HUES64 (cell line): ENCODE measurements at regions not wholly inside any gene's neighbourhood (a gene's known extent, or its start where the extent isn't known, plus 50 kb on each side); places are given as distances from the start of the nearest gene placed in this dataset.

Experiments used
- H3K27ac ChIP-seq: 2 replicates; pipeline ENCODE4 v1.7.0; 2013; ENCODE audit warnings: low read depth, low read length, inconsistent platforms
- H3K27me3 ChIP-seq: 2 replicates; pipeline ENCODE4 v1.6.1; 2013; ENCODE audit warnings: mild to moderate bottlenecking, low read length; ENCODE audit not compliant: insufficient read depth
- H3K36me3 ChIP-seq: 2 replicates; pipeline ENCODE4 v1.6.1; 2013; ENCODE audit warnings: mild to moderate bottlenecking, low read length; ENCODE audit not compliant: insufficient read depth
- H3K4me1 ChIP-seq: 2 replicates; pipeline ENCODE4 v1.6.1; 2013; ENCODE audit warnings: mild to moderate bottlenecking, low read length, moderate library complexity; ENCODE audit not compliant: insufficient read depth
- H3K4me3 ChIP-seq: 2 replicates; pipeline ENCODE4 v1.5.1; 2013; ENCODE audit warnings: mild to moderate bottlenecking, low read length, moderate library complexity
- H3K9ac ChIP-seq: 2 replicates; pipeline ENCODE4 v1.6.1; 2013; ENCODE audit warnings: mild to moderate bottlenecking, low read depth, low read length
- H3K9me3 ChIP-seq: 2 replicates; pipeline ENCODE4 v1.6.1; 2013; ENCODE audit warnings: low read depth, low read length; ENCODE audit not compliant: insufficient read depth
- WGBS: fragments of 150-250, 120-280 bp; methylation state at CpG from one replicate; pipeline ENCODE4 v1.1.7; 2013; ENCODE audit warnings: missing lambda C conversion rate; 5-methylcytosine and 5-hydroxymethylcytosine counted together

DNA sequence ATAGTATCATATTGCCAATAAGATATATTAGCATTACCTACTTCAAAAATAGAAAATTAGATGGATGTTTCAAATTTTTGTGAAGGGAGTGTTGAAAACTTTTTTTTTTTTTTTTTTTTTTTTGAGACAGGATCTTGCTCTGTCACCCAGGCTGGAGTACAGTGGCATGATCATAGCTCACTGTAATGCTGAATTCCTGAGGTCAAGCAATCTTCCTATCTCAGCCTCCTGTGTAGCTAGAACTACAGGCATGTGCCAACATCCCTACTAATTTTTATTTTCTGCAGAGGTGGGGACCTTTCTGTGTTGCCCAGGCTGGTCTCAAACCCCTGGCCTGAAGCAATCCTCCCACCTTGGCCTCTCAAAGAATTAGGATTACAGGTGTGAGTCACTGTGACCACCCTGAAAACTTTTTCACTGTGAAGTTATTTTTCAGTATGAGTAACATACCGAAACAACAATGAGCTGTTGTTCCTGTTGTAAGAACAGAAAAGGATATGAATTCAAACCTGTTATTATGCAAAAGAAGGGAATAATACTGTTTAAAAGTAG lies 266.9 kb downstream of the NEBL start:
- H3K9ac ChIP-seq: no peak overlapping the region
- H3K36me3 ChIP-seq: no peaks in the 10 kb centered on the region
- peaks cover 6% of the 10 kb centered on the region; the same call in 1 of the 2 replicates for H3K4me1 ChIP-seq
- no peak overlapping the region for H3K27ac ChIP-seq
- 100% methylated on average over 1 of the region's 1 CpG for WGBS
- no peak overlapping the region for H3K4me3 ChIP-seq
- no peaks in the 10 kb centered on the region for H3K27me3 ChIP-seq
- H3K9me3 ChIP-seq: no peaks in the 10 kb centered on the region

DNA sequence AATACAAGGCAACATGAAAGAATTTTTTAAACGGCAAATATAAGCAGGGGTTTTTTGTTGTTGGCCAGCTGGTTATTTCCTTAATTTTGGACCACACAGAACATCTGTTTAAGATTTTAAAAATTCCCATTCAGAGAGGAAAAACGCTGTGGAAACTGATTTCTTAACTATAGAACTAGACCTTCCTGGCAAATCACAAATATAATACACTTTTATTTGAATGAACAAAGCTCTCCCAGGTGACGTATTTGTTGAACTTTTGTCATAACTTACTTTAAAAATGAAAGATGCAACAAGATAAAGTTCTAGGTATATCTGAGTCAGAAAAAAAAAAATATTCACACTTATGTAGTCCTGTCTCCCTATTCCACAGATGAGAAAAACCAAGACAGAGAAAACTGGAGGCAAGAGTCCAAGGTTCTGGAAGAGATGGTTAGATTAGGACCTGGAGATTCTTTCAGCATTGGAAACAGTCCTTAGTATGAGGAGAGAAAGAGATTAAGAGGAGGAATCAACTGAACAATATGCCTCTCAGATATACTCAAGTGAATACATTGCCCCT lies 269.1 kb downstream of the NEBL start:
- WGBS: 92% methylated on average over 3 of the region's 3 CpGs
- no peaks in the 10 kb centered on the region for H3K9me3 ChIP-seq
- H3K27me3 ChIP-seq: no peaks in the 10 kb centered on the region
- H3K9ac ChIP-seq: no peak overlapping the region
- H3K4me3 ChIP-seq: no peak overlapping the region
- H3K27ac ChIP-seq: no peak overlapping the region
- H3K4me1 ChIP-seq: no peaks in the 10 kb centered on the region
- H3K36me3 ChIP-seq: no peaks in the 10 kb centered on the region

- Histone ChIP-seq H3K36me3 (no peaks in the 10 kb centered on the region), H3K4me1 (no peaks in the 10 kb centered on the region), H3K9ac (no peak overlapping the region), H3K4me3 (no peak overlapping the region), H3K27me3 (no peaks in the 10 kb centered on the region), H3K9me3 (no peaks in the 10 kb centered on the region), H3K27ac (no peak overlapping the region)
- 96% methylated on average over 1 of the region's 1 CpG for WGBS
Measured at GRCh38 chr10:20627087-20627486, 270.0 kb downstream of the NEBL start.

DNA sequence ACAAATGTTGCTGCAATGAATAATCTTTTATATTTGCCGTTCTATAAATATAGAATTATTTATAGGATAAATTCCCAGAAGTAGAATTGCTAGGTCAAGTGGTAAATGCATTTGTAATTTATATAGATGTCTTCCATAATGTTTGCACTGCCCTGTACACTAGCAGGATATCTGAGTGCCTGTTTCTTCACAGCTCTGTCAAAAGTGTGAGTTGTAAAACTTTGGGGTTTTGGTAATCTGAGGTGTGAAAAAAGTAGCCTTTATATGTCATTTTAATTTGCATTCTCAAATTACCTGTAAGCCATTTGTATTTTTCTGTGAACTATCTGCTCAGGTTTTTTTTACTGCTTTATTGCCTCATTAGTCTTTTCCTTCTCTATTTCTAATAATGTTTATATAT lies 271.2 kb downstream of the NEBL start:
- no peak overlapping the region for H3K4me3 ChIP-seq
- WGBS: no CpG with 5 or more reads among the region's 1 CpG
- H3K9me3 ChIP-seq: no peaks in the 10 kb centered on the region
- no peaks in the 10 kb centered on the region for H3K27me3 ChIP-seq
- no peaks in the 10 kb centered on the region for H3K36me3 ChIP-seq
- H3K9ac ChIP-seq: no peak overlapping the region
- H3K4me1 ChIP-seq: no peaks in the 10 kb centered on the region
- H3K27ac ChIP-seq: no peak overlapping the region

- Histone ChIP-seq H3K36me3 (no peaks in the 10 kb centered on the region), H3K4me3 (no peak overlapping the region), H3K9me3 (no peaks in the 10 kb centered on the region), H3K27me3 (no peaks in the 10 kb centered on the region), H3K27ac (no peak overlapping the region), H3K9ac (no peak overlapping the region), H3K4me1 (no peaks in the 10 kb centered on the region)
- 90% methylated on average over 4 of the region's 4 CpGs for WGBS
Measured at GRCh38 chr10:20624642-20625041, 272.5 kb downstream of the NEBL start.

DNA sequence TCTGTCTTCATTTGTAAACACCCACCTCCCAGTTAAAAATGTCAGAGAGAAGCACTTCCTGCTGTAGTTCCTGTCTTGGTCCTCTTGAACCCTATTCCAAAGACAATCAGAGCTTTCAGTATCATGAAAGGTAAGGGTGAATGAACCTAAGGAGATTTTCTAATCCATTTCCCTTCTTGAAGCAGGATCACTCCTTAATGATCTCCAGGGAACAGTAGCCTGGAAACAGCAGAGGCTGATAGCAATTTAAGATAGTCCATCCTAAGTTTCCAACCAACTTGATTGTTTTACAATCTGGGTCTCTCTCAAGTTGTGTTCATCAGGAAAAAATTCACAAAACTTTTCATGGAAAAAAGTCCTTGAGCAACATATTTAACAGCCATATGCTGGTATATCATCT lies 273.6 kb downstream of the NEBL start:
- H3K9me3 ChIP-seq: no peaks in the 10 kb centered on the region
- no peaks in the 10 kb centered on the region for H3K27me3 ChIP-seq
- no peak overlapping the region for H3K27ac ChIP-seq
- no peak overlapping the region for H3K9ac ChIP-seq
- no peak overlapping the region for H3K4me3 ChIP-seq
- H3K36me3 ChIP-seq: no peaks in the 10 kb centered on the region
- H3K4me1 ChIP-seq: no peaks in the 10 kb centered on the region

DNA sequence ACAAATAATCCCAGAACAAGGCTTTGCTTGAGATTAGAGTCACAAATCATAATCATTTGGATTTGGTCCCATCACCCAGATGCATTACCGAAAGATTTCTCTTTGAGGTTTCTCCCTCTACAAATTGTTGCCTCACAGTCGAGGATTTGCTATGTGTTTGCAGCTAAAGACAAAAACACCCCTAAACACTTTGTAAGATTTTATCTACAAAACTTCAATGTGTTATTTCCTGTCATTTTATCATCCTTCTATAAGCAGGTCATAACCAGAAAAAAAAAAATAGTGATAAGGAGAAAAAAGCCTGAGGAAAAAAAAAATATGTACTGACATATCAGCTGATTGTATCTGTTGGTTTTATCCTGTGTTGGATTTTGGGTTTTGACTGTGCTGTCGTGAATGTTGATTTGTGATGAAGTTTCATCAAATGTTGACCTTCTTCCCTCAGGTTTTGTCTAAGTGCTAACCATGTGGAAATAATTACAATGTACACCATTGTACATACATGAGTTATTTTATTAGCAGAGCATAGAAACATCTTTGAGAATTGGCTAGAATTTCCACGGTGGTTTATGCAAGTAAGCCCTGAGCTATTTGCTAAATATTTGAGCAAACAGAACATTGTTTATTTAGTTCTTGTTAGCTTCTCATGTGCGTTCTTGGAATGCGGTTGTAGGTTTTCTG lies 274.4 kb downstream of the NEBL start:
- H3K9me3 ChIP-seq: no peaks in the 10 kb centered on the region
- WGBS: 95% methylated on average over 6 of the region's 6 CpGs
- no peaks in the 10 kb centered on the region for H3K4me1 ChIP-seq
- no peaks in the 10 kb centered on the region for H3K36me3 ChIP-seq
- no peak overlapping the region for H3K9ac ChIP-seq
- no peak overlapping the region for H3K4me3 ChIP-seq
- H3K27me3 ChIP-seq: no peaks in the 10 kb centered on the region
- H3K27ac ChIP-seq: no peak overlapping the region

DNA sequence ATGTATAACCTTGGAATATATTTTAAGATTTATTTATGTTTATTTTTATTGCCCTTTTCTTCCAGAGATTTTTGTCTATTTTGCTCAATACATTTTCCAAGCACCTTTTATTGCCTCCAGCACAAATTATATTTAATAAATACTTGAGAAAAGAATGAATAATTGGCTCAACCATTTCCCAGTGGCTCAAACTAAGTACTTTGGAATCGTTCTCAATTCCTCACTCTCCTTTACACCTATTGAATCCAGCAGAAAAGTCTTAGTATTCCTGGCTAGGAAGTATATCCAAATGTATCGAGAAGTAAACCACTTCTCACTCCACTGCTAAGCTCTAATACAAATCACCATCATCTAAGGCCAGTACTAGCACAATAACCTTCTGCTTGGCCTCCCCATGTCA lies 276.1 kb downstream of the NEBL start:
- Histone ChIP-seq H3K9ac (no peak overlapping the region), H3K4me3 (no peak overlapping the region), H3K36me3 (no peaks in the 10 kb centered on the region), H3K27ac (no peak overlapping the region), H3K4me1 (peaks cover 4% of the 10 kb centered on the region; the same call in 1 of the 2 replicates), H3K27me3 (no peaks in the 10 kb centered on the region), H3K9me3 (no peaks in the 10 kb centered on the region)
- WGBS: 98% methylated on average over 2 of the region's 2 CpGs

- Histone ChIP-seq H3K4me3 (no peak overlapping the region), H3K36me3 (no peaks in the 10 kb centered on the region), H3K9ac (no peak overlapping the region), H3K27me3 (no peaks in the 10 kb centered on the region), H3K9me3 (no peaks in the 10 kb centered on the region), H3K4me1 (peaks cover 21% of the 10 kb centered on the region), H3K27ac (no peak overlapping the region)
- 91% methylated on average over 3 of the region's 3 CpGs for WGBS
Measured at GRCh38 chr10:20618011-20618547, 279.0 kb downstream of the NEBL start.

- WGBS: 94% methylated on average over 12 of the region's 12 CpGs
- H3K9ac ChIP-seq: no peak overlapping the region
- no peak overlapping the region for H3K27ac ChIP-seq
- H3K4me3 ChIP-seq: no peak overlapping the region
- peaks cover 21% of the 10 kb centered on the region for H3K4me1 ChIP-seq
- no peaks in the 10 kb centered on the region for H3K9me3 ChIP-seq
- no peaks in the 10 kb centered on the region for H3K36me3 ChIP-seq
- no peaks in the 10 kb centered on the region for H3K27me3 ChIP-seq
Measured at GRCh38 chr10:20616918-20617810, 279.9 kb downstream of the NEBL start.
